GM21717 (cell line): ENCODE measurements at regions not wholly inside any gene's neighbourhood (a gene's known extent, or its start where the extent isn't known, plus 50 kb on each side); places are given as distances from the start of the nearest gene placed in this dataset.

Experiments
- ATAC-seq: cut with Tn5 transposase; IDR thresholded peaks from one replicate; pipeline ENCODE4 v1.9.1; 2021; ENCODE audit warnings: mild to moderate bottlenecking, moderate library complexity; ENCODE audit not compliant: unreplicated experiment

GRCh38 chr3:16048435-16049318, 125.8 kb upstream of the GALNT15 start:
- ATAC-seq = peak; percentile 95

- no peak for ATAC-seq
Measured at GRCh38 chr3:16050641-16051467, 123.6 kb upstream of the GALNT15 start.

DNA sequence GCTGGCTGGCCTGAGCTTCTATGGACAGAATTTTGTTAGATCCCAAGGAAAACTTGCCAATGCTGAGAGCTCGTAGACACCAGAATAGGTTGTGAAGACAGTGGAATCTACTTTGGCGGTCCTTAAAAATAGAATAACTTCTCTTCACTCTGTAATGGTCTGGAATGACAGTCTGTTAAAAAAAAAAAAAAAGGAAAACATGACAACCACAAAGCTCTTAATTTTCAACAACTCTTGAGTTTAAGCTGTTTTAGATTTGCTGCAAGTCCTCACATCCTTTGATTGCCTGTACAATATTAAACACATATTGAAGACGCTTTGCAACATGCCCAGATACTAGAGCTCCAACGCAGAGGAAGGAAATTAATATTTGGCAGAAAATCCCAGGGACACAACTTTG, 122.8 kb upstream of the GALNT15 start:
- no peak for ATAC-seq

DNA sequence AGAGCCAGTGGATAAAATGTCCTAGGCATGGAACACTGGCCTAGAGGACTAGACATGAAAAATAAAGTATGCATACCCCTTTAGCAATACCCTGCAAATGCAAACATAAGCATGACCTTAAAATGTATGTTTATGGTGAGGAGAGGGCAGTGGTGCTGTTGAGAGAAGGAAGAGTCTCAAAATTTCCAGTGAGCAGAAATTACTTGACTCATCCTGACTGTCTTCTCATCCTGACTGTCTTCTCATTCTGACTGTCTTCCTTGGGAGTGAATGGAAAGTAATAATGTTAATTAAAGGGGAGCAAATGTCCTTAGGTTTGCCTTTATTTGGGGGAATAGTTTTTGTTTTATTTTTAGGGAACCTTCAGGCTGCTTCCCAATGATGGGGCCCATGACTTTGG, 121.5 kb upstream of the GALNT15 start:
- no peak for ATAC-seq

DNA sequence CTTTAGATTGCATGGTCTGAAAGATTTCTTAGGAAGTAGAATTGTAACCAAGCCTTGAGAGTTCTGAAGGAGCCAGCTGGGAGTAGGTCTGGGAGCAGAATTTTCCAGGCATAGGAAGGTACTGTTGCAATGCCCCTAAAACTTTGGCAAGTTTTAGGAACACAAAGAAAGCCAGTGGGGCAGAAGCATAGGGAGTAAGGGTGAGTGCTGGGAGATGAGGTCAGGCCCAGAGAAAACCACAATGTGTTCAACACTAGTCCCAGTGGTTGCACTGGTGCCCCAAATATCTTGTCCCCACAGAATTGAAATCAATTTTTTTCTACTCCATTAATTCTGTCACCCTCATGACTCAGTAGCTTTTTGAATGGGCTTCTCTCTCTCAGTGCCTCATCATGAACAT, 120.7 kb upstream of the GALNT15 start:
- no peak for ATAC-seq

- ATAC-seq = no peak
Measured at GRCh38 chr3:16055606-16056211, 118.8 kb upstream of the GALNT15 start.

GRCh38 chr3:16056217-16056616, 118.3 kb upstream of the GALNT15 start:
- no peak for ATAC-seq

- ATAC-seq = no peak
Measured at GRCh38 chr3:16058521-16058920, 116.0 kb upstream of the GALNT15 start.

- ATAC-seq = no peak
Measured at GRCh38 chr3:16059081-16059537, 115.4 kb upstream of the GALNT15 start.

DNA sequence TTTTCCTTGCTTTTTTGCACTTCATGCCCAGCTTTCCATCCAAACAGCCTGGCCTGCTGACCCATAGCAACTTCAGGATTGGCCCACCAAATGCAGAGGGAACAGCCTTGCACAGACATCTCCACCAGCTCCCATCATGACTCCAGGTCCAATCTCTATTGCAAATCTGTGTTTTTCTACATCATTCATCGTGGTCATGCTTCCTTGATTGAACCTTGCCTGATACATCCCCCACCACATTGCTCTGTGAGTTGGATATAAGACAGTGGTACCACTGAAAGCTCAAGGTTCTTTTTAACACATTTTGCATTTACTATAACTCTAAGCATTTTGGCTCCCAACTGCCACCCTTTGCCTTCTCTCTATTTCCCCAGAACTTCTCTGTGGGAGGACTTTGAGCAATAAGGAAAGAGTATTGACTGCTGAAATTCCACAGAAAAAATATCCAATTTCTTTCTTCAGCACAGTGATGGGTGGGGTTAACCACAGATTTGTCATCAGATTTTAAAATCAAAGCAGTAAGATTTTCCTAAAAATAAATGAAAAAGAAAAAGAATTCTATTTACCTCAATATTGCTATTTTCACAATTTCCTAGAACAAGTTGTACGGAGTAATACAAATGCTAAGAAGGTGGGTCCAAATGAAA, 114.6 kb upstream of the GALNT15 start:
- no peak for ATAC-seq

GRCh38 chr3:16060358-16060852, 114.1 kb upstream of the GALNT15 start:
- no peak for ATAC-seq

DNA sequence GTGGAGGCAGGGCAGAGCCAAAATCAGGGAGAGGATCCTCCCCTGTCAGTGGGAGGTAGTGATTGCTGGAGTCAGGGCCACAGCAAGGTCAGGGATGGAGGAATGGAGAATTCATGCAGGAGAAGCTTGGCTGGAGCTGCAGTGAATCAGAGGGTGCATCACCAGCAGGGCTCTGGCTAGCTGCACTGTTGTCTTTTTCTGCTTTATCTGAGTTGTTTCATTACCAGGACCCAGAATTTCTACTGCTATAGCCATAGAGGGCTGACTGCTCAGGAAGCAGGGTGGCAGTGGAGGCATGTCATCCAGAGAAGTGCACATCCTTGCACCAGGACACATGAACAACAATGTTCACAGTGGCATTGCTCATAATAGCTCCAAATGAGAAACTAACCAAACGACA, 113.5 kb upstream of the GALNT15 start:
- ATAC-seq = no peak

- ATAC-seq = no peak
Measured at GRCh38 chr3:16061491-16061890, 113.0 kb upstream of the GALNT15 start.

DNA sequence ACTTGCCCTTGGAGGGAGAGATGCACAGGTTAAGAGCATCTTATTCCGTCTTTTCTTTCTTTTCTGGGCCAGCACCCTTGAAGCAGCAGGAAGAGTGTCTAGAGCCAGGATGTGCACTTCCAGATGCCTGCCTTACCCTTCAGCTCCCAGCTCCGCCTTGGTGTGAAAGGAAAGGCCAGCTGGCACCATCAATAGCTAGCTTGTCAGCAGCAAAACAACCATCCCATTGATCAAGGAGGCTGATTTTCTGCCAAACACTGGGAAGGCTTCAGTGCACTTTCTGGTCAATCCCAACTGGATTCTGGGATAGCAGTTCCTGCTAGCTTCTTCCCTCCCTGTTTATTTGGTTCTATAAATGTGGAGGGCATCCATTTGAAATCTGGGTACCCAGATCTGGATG, 110.9 kb upstream of the GALNT15 start:
- no peak for ATAC-seq

GRCh38 chr3:16064642-16065414, 109.7 kb upstream of the GALNT15 start:
- ATAC-seq = no peak

- no peak for ATAC-seq
Measured at GRCh38 chr3:16066545-16066944, 107.9 kb upstream of the GALNT15 start.

GRCh38 chr3:16066975-16067374, 107.5 kb upstream of the GALNT15 start:
- no peak for ATAC-seq

DNA sequence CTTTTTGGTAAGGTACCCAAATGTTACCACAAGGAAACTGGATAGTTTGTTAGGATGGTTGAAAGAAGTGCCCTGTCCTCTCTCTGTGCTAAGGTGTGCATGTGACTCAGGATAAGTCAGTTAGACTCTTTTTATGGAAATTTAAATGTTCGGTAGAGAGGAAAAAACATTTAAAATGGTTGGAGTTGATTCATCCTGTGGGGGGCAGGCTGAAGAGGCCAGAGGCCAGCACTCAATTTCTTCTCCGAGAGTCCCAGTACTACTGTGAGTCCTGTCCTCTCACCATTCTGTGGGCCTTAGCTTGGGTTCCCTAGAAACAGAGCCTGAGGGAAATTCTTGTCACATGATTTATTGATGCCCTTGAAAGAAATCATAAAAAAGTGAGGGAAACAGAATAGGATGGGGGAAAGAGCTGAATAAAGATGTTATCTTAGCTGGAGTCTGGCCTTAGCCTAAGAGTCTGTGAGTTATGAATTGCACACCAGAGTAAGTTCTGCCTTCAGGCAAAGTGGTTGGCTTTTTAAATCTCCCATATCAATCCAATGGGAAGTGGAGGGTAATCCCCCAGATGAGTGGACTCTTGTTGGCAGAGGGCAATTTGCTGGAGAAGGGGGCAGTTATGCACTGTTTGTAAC, 106.5 kb upstream of the GALNT15 start:
- no peak for ATAC-seq

GRCh38 chr3:16069149-16069922, 105.1 kb upstream of the GALNT15 start:
- no peak for ATAC-seq
